Type B pancreatic cell (in vitro differentiated cells): ENCODE measurements at regions not wholly inside any gene's neighbourhood (a gene's known extent, or its start where the extent isn't known, plus 50 kb on each side); places are given as distances from the start of the nearest gene placed in this dataset.

Experiments used
- DNase-seq: peaks from one replicate; pipeline ENCODE4 v3.0.0; 2021; ENCODE audit warnings: mixed read lengths; ENCODE audit not compliant: unreplicated experiment; ENCODE audit errors: extremely low spot score
- H3K27ac Mint-ChIP-seq: 2 replicates; pipeline ENCODE4 v1.8.0; 2021; ENCODE audit warnings: mild to moderate bottlenecking, mixed read lengths
- H3K27me3 Mint-ChIP-seq: 2 replicates; pipeline ENCODE4 v1.8.0; 2021; ENCODE audit warnings: mixed read lengths
- H3K36me3 Mint-ChIP-seq: 2 replicates; pipeline ENCODE4 v1.8.0; 2021; ENCODE audit warnings: mixed read lengths
- H3K4me1 Mint-ChIP-seq: one replicate; pipeline ENCODE4 v1.8.0; 2021; ENCODE audit warnings: mixed read lengths; ENCODE audit not compliant: unreplicated experiment
- H3K4me3 Mint-ChIP-seq: 2 replicates; pipeline ENCODE4 v1.8.0; 2021; ENCODE audit warnings: mild to moderate bottlenecking, mixed read lengths
- H3K9me3 Mint-ChIP-seq: 2 replicates; pipeline ENCODE4 v1.8.0; 2021; ENCODE audit warnings: mixed read lengths
- CTCF ChIP-seq: fragments of 200-600 bp; sonication (generic); conservative IDR thresholded peaks from 2 replicates; pipeline ENCODE4 v1.5.0; 2021; ENCODE audit warnings: antibody characterized with exemption, mild to moderate bottlenecking

GRCh38 chr9:89797937-89798455 is 193.2 kb downstream of the GADD45G start:
- H3K9me3 Mint-ChIP-seq: no peaks in the 10 kb centered on the region
- no peak overlapping the region for H3K4me3 Mint-ChIP-seq
- no peaks in the 10 kb centered on the region for H3K36me3 Mint-ChIP-seq
- DNase-seq: no peak
- TF ChIP-seq CTCF: no peak
- H3K4me1 Mint-ChIP-seq: peaks cover 40% of the 10 kb centered on the region
- H3K27me3 Mint-ChIP-seq: peaks cover 12% of the 10 kb centered on the region
- no peak overlapping the region for H3K27ac Mint-ChIP-seq

GRCh38 chr9:89798547-89799120 is 193.8 kb downstream of the GADD45G start:
- Mint-ChIP-seq H3K27ac (peak overlapping the region; percentile 9), H3K36me3 (no peaks in the 10 kb centered on the region), H3K27me3 (peaks cover 15% of the 10 kb centered on the region), H3K4me1 (peaks cover 40% of the 10 kb centered on the region), H3K4me3 (no peak overlapping the region), H3K9me3 (no peaks in the 10 kb centered on the region)
- no peak for DNase-seq
- TF ChIP-seq CTCF: no peak

- H3K9me3 Mint-ChIP-seq: no peaks in the 10 kb centered on the region
- H3K27ac Mint-ChIP-seq: peak overlapping the region; percentile 9
- DNase-seq: no peak
- peaks cover 15% of the 10 kb centered on the region for H3K27me3 Mint-ChIP-seq
- no peaks in the 10 kb centered on the region for H3K36me3 Mint-ChIP-seq
- no peak overlapping the region for H3K4me3 Mint-ChIP-seq
- peaks cover 40% of the 10 kb centered on the region for H3K4me1 Mint-ChIP-seq
- no peak for TF ChIP-seq CTCF
Measured at GRCh38 chr9:89799221-89799620, 194.4 kb downstream of the GADD45G start.

GRCh38 chr9:89799766-89800165 is 195.0 kb downstream of the GADD45G start:
- no peaks in the 10 kb centered on the region for H3K9me3 Mint-ChIP-seq
- no peak for TF ChIP-seq CTCF
- no peak for DNase-seq
- H3K27ac Mint-ChIP-seq: no peak overlapping the region
- H3K4me3 Mint-ChIP-seq: no peak overlapping the region
- H3K27me3 Mint-ChIP-seq: peaks cover 15% of the 10 kb centered on the region
- H3K36me3 Mint-ChIP-seq: no peaks in the 10 kb centered on the region
- peaks cover 40% of the 10 kb centered on the region for H3K4me1 Mint-ChIP-seq

GRCh38 chr9:89801341-89801740 is 196.5 kb downstream of the GADD45G start:
- H3K27ac Mint-ChIP-seq: no peak overlapping the region
- no peak for TF ChIP-seq CTCF
- H3K4me1 Mint-ChIP-seq: peaks cover 33% of the 10 kb centered on the region
- no peaks in the 10 kb centered on the region for H3K9me3 Mint-ChIP-seq
- no peak overlapping the region for H3K4me3 Mint-ChIP-seq
- no peaks in the 10 kb centered on the region for H3K36me3 Mint-ChIP-seq
- H3K27me3 Mint-ChIP-seq: peaks cover 19% of the 10 kb centered on the region
- DNase-seq: no peak
